H1 (cell line): ENCODE measurements at regions not wholly inside any gene's neighbourhood (a gene's known extent, or its start where the extent isn't known, plus 50 kb on each side); places are given as distances from the start of the nearest gene placed in this dataset.

Experiments
- CTCF ChIA-PET: fragments of 300-600 bp; sonication (Branson Sonifier 250); formaldehyde crosslinking; loops from one replicate; lab custom pipeline; 2021; ENCODE audit not compliant: partially characterized antibody; lab: Charles Lee
- POLR2A ChIA-PET: fragments of 300-600 bp; sonication (Branson Sonifier 250); formaldehyde crosslinking; loops from one replicate; lab custom pipeline; 2021; ENCODE audit warnings: inconsistent platforms; ENCODE audit not compliant: partially characterized antibody; lab: Charles Lee
- DNase-seq, 2 experiments: peaks; one replicate each; pipeline versions ENCODE4 v3.0.0 to v3.0.0-alpha.2; 2010 to 2022; ENCODE audit warnings: low spot score in 2 of 2, low read depth in 1 of 2, mixed read lengths in 1 of 2
- FAIRE-seq: peaks from 2 replicates; lab custom pipeline; 2011; peaks lifted over from hg19 to GRCh38; lab: Jason Lieb, UNC
- H2AFZ ChIP-seq: 2 replicates; pipeline ENCODE4 v1.8.1; 2012; ENCODE audit warnings: low read length, inconsistent platforms
- H2AK5ac ChIP-seq: 2 replicates; pipeline ENCODE4 v1.6.1; 2013; ENCODE audit warnings: low read depth, low read length
- H2BK120ac ChIP-seq: replicated peaks from 2 replicates; pipeline ENCODE3; 2013; ENCODE audit warnings: low read depth, low read length, inconsistent platforms
- H2BK12ac ChIP-seq: 2 replicates; pipeline ENCODE4 v1.6.1; 2013; ENCODE audit warnings: low read depth, low read length
- H2BK15ac ChIP-seq: 2 replicates; pipeline ENCODE4 v1.6.1; 2013; ENCODE audit warnings: low read length
- H2BK20ac ChIP-seq: 2 replicates; pipeline ENCODE4 v1.6.1; 2013; ENCODE audit warnings: low read length
- H2BK5ac ChIP-seq: 2 replicates; pipeline ENCODE4 v1.6.1; 2013; ENCODE audit warnings: low read depth, low read length
- H3K14ac ChIP-seq: 2 replicates; pipeline ENCODE4 v1.6.1; 2013; ENCODE audit warnings: inconsistent platforms; ENCODE audit not compliant: insufficient read length
- H3K18ac ChIP-seq: 2 replicates; pipeline ENCODE4 v1.6.1; 2013; ENCODE audit warnings: low read length; ENCODE audit errors: extremely low read depth
- H3K23ac ChIP-seq: 2 replicates; pipeline ENCODE4 v1.6.1; 2013; ENCODE audit warnings: inconsistent platforms; ENCODE audit not compliant: insufficient read length
- H3K23me2 ChIP-seq: 2 replicates; pipeline ENCODE4 v1.6.1; 2013; ENCODE audit warnings: low read depth, low read length
- H3K27ac ChIP-seq: 2 replicates; pipeline ENCODE4 v1.6.1; 2011; ENCODE audit warnings: low read depth, low read length, inconsistent platforms
- H3K27me3 ChIP-seq, 4 experiments: replicated peaks in 1 of 4; 1 replicate in 1 of 4; 2 replicates in 3 of 4; pipeline versions ENCODE4 v1.6.1 to v1.8.1; 2011 to 2013; ENCODE audit warnings: low read length in 3 of 4, mild to moderate bottlenecking in 3 of 4, inconsistent platforms in 2 of 4, mixed read lengths in 2 of 4, moderate library complexity in 1 of 4; ENCODE audit not compliant: control insufficient read depth in 3 of 4, insufficient read depth in 3 of 4; ENCODE audit errors: extremely low read depth in 1 of 4
- H3K36me3 ChIP-seq, 4 experiments: 2 replicates each; pipeline versions ENCODE4 v1.6.1 to v1.8.1; 2011 to 2013; ENCODE audit warnings: mild to moderate bottlenecking in 4 of 4, low read length in 3 of 4, moderate library complexity in 2 of 4, control low read depth in 1 of 4, inconsistent platforms in 1 of 4; ENCODE audit not compliant: insufficient read depth in 4 of 4, control insufficient read depth in 2 of 4
- H3K4ac ChIP-seq: replicated peaks from 2 replicates; pipeline ENCODE3; 2013; ENCODE audit warnings: low read length, low read depth, mixed read lengths, inconsistent platforms; ENCODE audit not compliant: insufficient read length
- H3K4me1 ChIP-seq, 4 experiments: replicated peaks in 1 of 4; 1 replicate in 1 of 4; 2 replicates in 3 of 4; pipeline versions ENCODE4 v1.6.1 to v1.8.1; 2011 to 2013; ENCODE audit warnings: low read length in 3 of 4, inconsistent platforms in 2 of 4, mixed read lengths in 1 of 4; ENCODE audit not compliant: insufficient read depth in 4 of 4, control insufficient read depth in 3 of 4
- H3K4me2 ChIP-seq, 2 experiments: 2 replicates each; pipeline versions ENCODE4 v1.6.1 to v1.8.1; 2011 to 2013; ENCODE audit warnings: low read depth in 2 of 2, low read length in 2 of 2, control low read depth in 1 of 2, inconsistent platforms in 1 of 2, mild to moderate bottlenecking in 1 of 2; ENCODE audit not compliant: insufficient read depth in 1 of 2
- H3K4me3 ChIP-seq, 4 experiments: fragments of 200-600, 300-600 bp in 1 of 4; sonication (generic), shearing (Covaris generic), sonication (Bioruptor Twin) in 1 of 4; 2 replicates each; pipeline versions ENCODE4 v1.5.1 to v1.8.1; 2011 to 2016; ENCODE audit warnings: low read length in 4 of 4, low read depth in 3 of 4, control low read depth in 2 of 4, inconsistent platforms in 2 of 4, mild to moderate bottlenecking in 2 of 4, mixed read lengths in 1 of 4, moderate library complexity in 1 of 4; ENCODE audit not compliant: insufficient read depth in 2 of 4; ENCODE audit errors: extremely low read depth in 1 of 4
- H3K56ac ChIP-seq: replicated peaks from 2 replicates; pipeline ENCODE3; 2013; ENCODE audit warnings: low read depth, mild to moderate bottlenecking, mixed read lengths, low read length, inconsistent platforms; ENCODE audit not compliant: insufficient read length
- H3K79me1 ChIP-seq: 2 replicates; pipeline ENCODE4 v1.6.1; 2013; ENCODE audit warnings: low read depth, low read length, control low read depth
- H3K79me2 ChIP-seq, 2 experiments: 2 replicates each; pipeline versions ENCODE4 v1.6.1 to v1.8.1; 2012 to 2013; ENCODE audit warnings: low read length in 2 of 2, mild to moderate bottlenecking in 2 of 2, inconsistent platforms in 1 of 2; ENCODE audit not compliant: insufficient read depth in 2 of 2, control insufficient read depth in 1 of 2
- H3K9ac ChIP-seq, 4 experiments: replicated peaks in 1 of 4; 1 replicate in 1 of 4; 2 replicates in 3 of 4; pipeline versions ENCODE4 v1.6.1 to v1.8.1; 2011 to 2013; ENCODE audit warnings: low read depth in 3 of 4, low read length in 3 of 4, control low read depth in 2 of 4, mild to moderate bottlenecking in 2 of 4, moderate library complexity in 2 of 4, inconsistent platforms in 1 of 4; ENCODE audit errors: extremely low read depth in 1 of 4
- H3K9me3 ChIP-seq, 2 experiments: 2 replicates each; pipeline versions ENCODE4 v1.6.1 to v1.8.1; 2012 to 2013; ENCODE audit warnings: mild to moderate bottlenecking in 2 of 2, moderate library complexity in 2 of 2, control low read depth in 1 of 2, inconsistent platforms in 1 of 2, low read depth in 1 of 2, low read length in 1 of 2, mixed read lengths in 1 of 2; ENCODE audit not compliant: insufficient read depth in 2 of 2
- H4K20me1 ChIP-seq, 2 experiments: replicated peaks in 1 of 2; 2 replicates each; pipeline versions ENCODE3 to v1.8.1; 2011 to 2013; ENCODE audit warnings: inconsistent platforms in 2 of 2, low read length in 2 of 2, mild to moderate bottlenecking in 1 of 2; ENCODE audit not compliant: insufficient read depth in 2 of 2, control insufficient read depth in 1 of 2
- H4K5ac ChIP-seq: 2 replicates; pipeline ENCODE4 v1.6.1; 2013; ENCODE audit warnings: low read length, low read depth, mixed read lengths, inconsistent platforms; ENCODE audit not compliant: insufficient read length
- H4K8ac ChIP-seq: 2 replicates; pipeline ENCODE4 v1.8.0; 2013; ENCODE audit warnings: mild to moderate bottlenecking, moderate library complexity, low read length, inconsistent platforms; ENCODE audit not compliant: insufficient read depth; ENCODE audit errors: extremely low read depth
- H4K91ac ChIP-seq: replicated peaks from 2 replicates; pipeline ENCODE3; 2013; ENCODE audit warnings: low read length, mixed read lengths, inconsistent platforms; ENCODE audit not compliant: insufficient read length
- FOSL1 ChIP-seq: IDR thresholded peaks from 2 replicates; pipeline ENCODE4 v1.6.1; 2011; ENCODE audit warnings: mild to moderate bottlenecking, low read depth, low read length, moderate library complexity; ENCODE audit not compliant: insufficient read depth
- GTF2F1 ChIP-seq: IDR thresholded peaks from 2 replicates; pipeline ENCODE4 v1.6.1; 2012; ENCODE audit warnings: low read depth, low read length, improper control_type of control experiment, borderline replicate concordance
- JUND ChIP-seq: IDR thresholded peaks from 2 replicates; pipeline ENCODE4 v1.6.1; 2011; ENCODE audit warnings: mild to moderate bottlenecking, improper control_type of control experiment, low read length
- RAD21 ChIP-seq, 2 experiments: IDR thresholded peaks in 1 of 2; conservative IDR thresholded peaks in 1 of 2; 2 replicates each; pipeline ENCODE4 v1.6.1; 2011; ENCODE audit warnings: low read depth in 2 of 2, low read length in 2 of 2, improper control_type of control experiment in 1 of 2, inconsistent platforms in 1 of 2, mild to moderate bottlenecking in 1 of 2, moderate library complexity in 1 of 2
- SIN3A ChIP-seq, 2 experiments: IDR thresholded peaks in 1 of 2; conservative IDR thresholded peaks in 1 of 2; 2 replicates each; pipeline ENCODE4 v1.6.1; 2011 to 2012; ENCODE audit warnings: low read length in 2 of 2, improper control_type of control experiment in 1 of 2, low read depth in 1 of 2, mild to moderate bottlenecking in 1 of 2
- ZNF274 ChIP-seq: IDR thresholded peaks from 2 replicates; pipeline ENCODE4 v1.7.0; 2012; ENCODE audit warnings: low read length, borderline replicate concordance; ENCODE audit errors: extremely low read depth
- WGBS, 2 experiments: shearing (Covaris generic) in 1 of 2; methylation state at CpG; one replicate each; pipeline versions ENCODE4 v1.1.6 to v1.1.7; 2013 to 2015; ENCODE audit warnings: low lambda C conversion rate in 2 of 2, mixed read lengths in 2 of 2, inconsistent platforms in 1 of 2, low coverage in 1 of 2, missing lambda C conversion rate in 1 of 2; ENCODE audit not compliant: insufficient replicate concordance in 2 of 2, insufficient coverage in 1 of 2, insufficient read length in 1 of 2; ENCODE audit errors: extremely low coverage in 1 of 2, missing lambda C conversion rate in 1 of 2; 5-methylcytosine and 5-hydroxymethylcytosine counted together
- TF ChIP-seq, protein P1 (sequence below): IDR thresholded peaks from 2 replicates; pipeline ENCODE4 v1.6.1; 2011; ENCODE audit warnings: low read length, improper control_type of control experiment
- TF ChIP-seq, protein P2 (sequence below): IDR thresholded peaks from 2 replicates; pipeline ENCODE4 v1.6.1; 2012; ENCODE audit warnings: inconsistent platforms
- TF ChIP-seq, protein P3 (sequence below), 3 experiments: IDR thresholded peaks; 1 replicate in 2 of 3; 2 replicates in 1 of 3; pipeline versions ENCODE4 v1.5.1 to v1.6.1; 2011; ENCODE audit warnings: low read length in 3 of 3, mild to moderate bottlenecking in 3 of 3, inconsistent platforms in 2 of 3, low read depth in 1 of 3, moderate library complexity in 1 of 3; ENCODE audit not compliant: insufficient read depth in 1 of 3; ENCODE audit errors: control extremely low read depth in 1 of 3

DNA sequence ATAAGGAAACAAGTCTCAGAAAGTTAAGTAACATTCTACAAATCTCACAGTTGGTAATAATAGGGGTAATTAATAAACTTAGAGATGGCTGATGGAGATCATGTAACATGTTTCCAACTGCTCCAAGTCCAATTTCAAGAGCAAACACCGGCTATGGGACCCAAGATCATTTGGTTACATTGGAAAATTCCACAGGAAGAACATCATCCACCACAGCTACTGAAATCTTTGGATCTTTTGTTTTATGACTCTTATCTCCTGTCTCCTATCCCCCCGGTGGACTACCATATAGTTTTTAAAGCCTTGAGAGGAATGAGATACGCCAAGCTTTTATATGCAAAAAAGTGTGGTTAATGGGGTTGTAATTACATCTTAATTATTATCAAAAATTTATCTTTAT, 216.1 kb downstream of the WNT5A start:
- no peak overlapping the region for H2BK15ac ChIP-seq
- H3K23me2 ChIP-seq: no peaks in the 10 kb centered on the region
- WGBS, 2 experiments: 63% methylated on average over 3 of the region's 3 CpGs; no CpG with 5 or more reads in 1 of the 2 experiments
- H3K18ac ChIP-seq: no peak overlapping the region
- no peak overlapping the region for H4K91ac ChIP-seq
- no peak overlapping the region for H3K4me3 ChIP-seq
- H4K20me1 ChIP-seq: no peaks in the 10 kb centered on the region
- DNase-seq (no peak), FAIRE-seq (no peak)
- H3K4me2 ChIP-seq: no peak overlapping the region
- no peaks in the 10 kb centered on the region for H3K27me3 ChIP-seq
- H2AFZ ChIP-seq: no peak overlapping the region
- H2BK120ac ChIP-seq: no peak overlapping the region
- no peak overlapping the region for H3K4ac ChIP-seq
- CTCF ChIA-PET: no interaction called here
- no peak overlapping the region for H3K23ac ChIP-seq
- H3K9ac ChIP-seq: no peak overlapping the region
- POLR2A ChIA-PET: interaction anchor here (0.8 kb wide), 1 partner anchor 21 kb away, joined by 3 read pairs; no protein-coding TSS in a partner anchor
- H3K36me3 ChIP-seq: no peaks in the 10 kb centered on the region
- no peak overlapping the region for H2AK5ac ChIP-seq
- no peak overlapping the region for H2BK20ac ChIP-seq
- no peaks in the 10 kb centered on the region for H3K9me3 ChIP-seq
- H2BK12ac ChIP-seq: no peak overlapping the region
- H3K27ac ChIP-seq: no peak overlapping the region
- H4K5ac ChIP-seq: no peak overlapping the region
- no peak overlapping the region for H3K56ac ChIP-seq
- H3K14ac ChIP-seq: no peak overlapping the region
- no peaks in the 10 kb centered on the region for H3K79me1 ChIP-seq
- H3K4me1 ChIP-seq: peaks cover 0 to 5% (median 2%) of the 10 kb centered on the region in 4 experiments; a peak in 3 of 7 replicates
- no peaks in the 10 kb centered on the region for H3K79me2 ChIP-seq
- H2BK5ac ChIP-seq: no peak overlapping the region
- H4K8ac ChIP-seq: no peak overlapping the region
- TF ChIP-seq JUND (no peak), RAD21 (IDR thresholded peaks at IDR 0.05 in 1 of 2, conservative IDR thresholded peaks at IDR 0.05 in 1 of 2; ENCODE audit: low read depth in 2 of 2, low read length in 2 of 2) (no peak), SIN3A (conservative IDR thresholded peaks at IDR 0.05 in 1 of 2, IDR thresholded peaks at IDR 0.05 in 1 of 2; ENCODE audit: low read depth in 1 of 2, low read length in 2 of 2) (no peak), FOSL1 (no peak), GTF2F1 (no peak), ZNF274 (no peak)
- TF ChIP-seq, protein P1, sequence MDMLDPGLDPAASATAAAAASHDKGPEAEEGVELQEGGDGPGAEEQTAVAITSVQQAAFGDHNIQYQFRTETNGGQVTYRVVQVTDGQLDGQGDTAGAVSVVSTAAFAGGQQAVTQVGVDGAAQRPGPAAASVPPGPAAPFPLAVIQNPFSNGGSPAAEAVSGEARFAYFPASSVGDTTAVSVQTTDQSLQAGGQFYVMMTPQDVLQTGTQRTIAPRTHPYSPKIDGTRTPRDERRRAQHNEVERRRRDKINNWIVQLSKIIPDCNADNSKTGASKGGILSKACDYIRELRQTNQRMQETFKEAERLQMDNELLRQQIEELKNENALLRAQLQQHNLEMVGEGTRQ: no peak
- TF ChIP-seq, protein P2, sequence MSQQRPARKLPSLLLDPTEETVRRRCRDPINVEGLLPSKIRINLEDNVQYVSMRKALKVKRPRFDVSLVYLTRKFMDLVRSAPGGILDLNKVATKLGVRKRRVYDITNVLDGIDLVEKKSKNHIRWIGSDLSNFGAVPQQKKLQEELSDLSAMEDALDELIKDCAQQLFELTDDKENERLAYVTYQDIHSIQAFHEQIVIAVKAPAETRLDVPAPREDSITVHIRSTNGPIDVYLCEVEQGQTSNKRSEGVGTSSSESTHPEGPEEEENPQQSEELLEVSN: no peak
- TF ChIP-seq, protein P3, sequence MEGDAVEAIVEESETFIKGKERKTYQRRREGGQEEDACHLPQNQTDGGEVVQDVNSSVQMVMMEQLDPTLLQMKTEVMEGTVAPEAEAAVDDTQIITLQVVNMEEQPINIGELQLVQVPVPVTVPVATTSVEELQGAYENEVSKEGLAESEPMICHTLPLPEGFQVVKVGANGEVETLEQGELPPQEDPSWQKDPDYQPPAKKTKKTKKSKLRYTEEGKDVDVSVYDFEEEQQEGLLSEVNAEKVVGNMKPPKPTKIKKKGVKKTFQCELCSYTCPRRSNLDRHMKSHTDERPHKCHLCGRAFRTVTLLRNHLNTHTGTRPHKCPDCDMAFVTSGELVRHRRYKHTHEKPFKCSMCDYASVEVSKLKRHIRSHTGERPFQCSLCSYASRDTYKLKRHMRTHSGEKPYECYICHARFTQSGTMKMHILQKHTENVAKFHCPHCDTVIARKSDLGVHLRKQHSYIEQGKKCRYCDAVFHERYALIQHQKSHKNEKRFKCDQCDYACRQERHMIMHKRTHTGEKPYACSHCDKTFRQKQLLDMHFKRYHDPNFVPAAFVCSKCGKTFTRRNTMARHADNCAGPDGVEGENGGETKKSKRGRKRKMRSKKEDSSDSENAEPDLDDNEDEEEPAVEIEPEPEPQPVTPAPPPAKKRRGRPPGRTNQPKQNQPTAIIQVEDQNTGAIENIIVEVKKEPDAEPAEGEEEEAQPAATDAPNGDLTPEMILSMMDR (IDR thresholded peaks at IDR 0.05; ENCODE audit: control extremely low read depth in 1 of 3, insufficient read depth in 1 of 3, low read depth in 1 of 3, low read length in 3 of 3): no peak
